Bronchial epithelial cell (primary cell): ENCODE measurements at regions not wholly inside any gene's neighbourhood (a gene's known extent, or its start where the extent isn't known, plus 50 kb on each side); places are given as distances from the start of the nearest gene placed in this dataset.

Experiments used
- DNase-seq: peaks from one replicate; pipeline ENCODE4 v3.0.0-alpha.2; 2010; ENCODE audit warnings: low read depth
- FAIRE-seq: peaks from 2 replicates; lab custom pipeline; 2011; peaks lifted over from hg19 to GRCh38; lab: Jason Lieb, UNC
- H3K27me3 ChIP-seq: 2 replicates; pipeline ENCODE4 v1.5.1; 2011; ENCODE audit warnings: low read length; ENCODE audit not compliant: control insufficient read depth, insufficient read depth
- H3K36me3 ChIP-seq: 2 replicates; pipeline ENCODE4 v1.5.1; 2011; ENCODE audit warnings: low read length; ENCODE audit not compliant: control insufficient read depth, insufficient read depth
- H3K4me3 ChIP-seq: 2 replicates; pipeline ENCODE4 v1.5.1; 2011; ENCODE audit warnings: mild to moderate bottlenecking, low read depth, low read length, control low read depth
- CTCF ChIP-seq: IDR thresholded peaks from 2 replicates; pipeline ENCODE4 v1.5.1; 2011; ENCODE audit warnings: mild to moderate bottlenecking, moderate library complexity, low read length, control low read depth, inconsistent platforms; ENCODE audit not compliant: insufficient read depth, severe bottlenecking

- H3K36me3 ChIP-seq: no peaks in the 10 kb centered on the region
- no peak overlapping the region for H3K4me3 ChIP-seq
- no peaks in the 10 kb centered on the region for H3K27me3 ChIP-seq
- no peak for FAIRE-seq
- no peak for TF ChIP-seq CTCF
- no peak for DNase-seq
These were observed 220.0 kb upstream of the CNR1 start for GRCh38 chr6:88386167-88386566.

- no peak for TF ChIP-seq CTCF
- no peak overlapping the region for H3K4me3 ChIP-seq
- no peak for DNase-seq
- no peaks in the 10 kb centered on the region for H3K36me3 ChIP-seq
- no peak for FAIRE-seq
- no peaks in the 10 kb centered on the region for H3K27me3 ChIP-seq
These were observed 217.0 kb upstream of the CNR1 start for GRCh38 chr6:88383183-88383582.

GRCh38 chr6:88381289-88381642 is 215.1 kb upstream of the CNR1 start:
- no peak for FAIRE-seq
- H3K27me3 ChIP-seq: no peaks in the 10 kb centered on the region
- H3K4me3 ChIP-seq: no peak overlapping the region
- no peak for DNase-seq
- no peak for TF ChIP-seq CTCF
- no peaks in the 10 kb centered on the region for H3K36me3 ChIP-seq

- FAIRE-seq (no peak), DNase-seq (peak; percentile 32)
- H3K36me3 ChIP-seq: no peaks in the 10 kb centered on the region
- no peak overlapping the region for H3K4me3 ChIP-seq
- no peaks in the 10 kb centered on the region for H3K27me3 ChIP-seq
- no peak for TF ChIP-seq CTCF
These were observed 214.6 kb upstream of the CNR1 start for GRCh38 chr6:88380618-88381288.

GRCh38 chr6:88380083-88380482 is 213.9 kb upstream of the CNR1 start:
- DNase-seq (peak; percentile 77), FAIRE-seq (no peak)
- Histone ChIP-seq H3K36me3 (no peaks in the 10 kb centered on the region), H3K27me3 (no peaks in the 10 kb centered on the region), H3K4me3 (no peak overlapping the region)
- no peak for TF ChIP-seq CTCF

GRCh38 chr6:88378639-88379038 is 212.5 kb upstream of the CNR1 start:
- DNase-seq: no peak
- no peak for FAIRE-seq

More at GRCh38 chr6:88378639-88379038, 212.5 kb upstream of the CNR1 start:
- no peak overlapping the region for H3K4me3 ChIP-seq
- TF ChIP-seq CTCF: no peak
- H3K27me3 ChIP-seq: no peaks in the 10 kb centered on the region
- H3K36me3 ChIP-seq: no peaks in the 10 kb centered on the region
